Activated CD4-positive, alpha-beta memory T cell treated with anti-CD3 and anti-CD28 coated beads for 36 hours (primary cell): ENCODE measurements at regions not wholly inside any gene's neighbourhood (a gene's known extent, or its start where the extent isn't known, plus 50 kb on each side); places are given as distances from the start of the nearest gene placed in this dataset.

ENCODE experiments used
- CTCF ChIA-PET: fragments of 350-600 bp; sonication (Branson Sonifier 250); formaldehyde crosslinking; loops from one replicate; lab custom pipeline; 2021; ENCODE audit warnings: antibody characterized with exemption, inconsistent platforms; lab: Charles Lee
- POLR2A ChIA-PET: fragments of 350-600 bp; sonication (Branson Sonifier 250); formaldehyde crosslinking; loops from one replicate; lab custom pipeline; 2021; ENCODE audit warnings: antibody characterized with exemption; lab: Charles Lee
- DNase-seq: peaks from one replicate; pipeline ENCODE4 v3.0.0-alpha.2; 2020
- H3K27ac Mint-ChIP-seq: one replicate; pipeline ENCODE4 v1.8.0; 2021; ENCODE audit warnings: mixed read lengths
- H3K27me3 Mint-ChIP-seq: one replicate; pipeline ENCODE4 v1.8.0; 2021; ENCODE audit warnings: mixed read lengths
- H3K36me3 Mint-ChIP-seq: one replicate; pipeline ENCODE4 v1.8.0; 2021; ENCODE audit warnings: mixed read lengths
- H3K4me1 Mint-ChIP-seq: one replicate; pipeline ENCODE4 v1.8.0; 2021; ENCODE audit warnings: low read depth, mixed read lengths
- H3K4me3 Mint-ChIP-seq: one replicate; pipeline ENCODE4 v1.8.0; 2021; ENCODE audit warnings: mild to moderate bottlenecking, mixed read lengths
- H3K9me3 Mint-ChIP-seq: one replicate; pipeline ENCODE4 v1.8.0; 2021; ENCODE audit warnings: mixed read lengths
- intact Hi-C: fragments of 100-400 bp; cut with micrococcal nuclease; formaldehyde crosslinking; loops from one replicate; pipeline ENCODE4 v1.15.1; 2023

DNA sequence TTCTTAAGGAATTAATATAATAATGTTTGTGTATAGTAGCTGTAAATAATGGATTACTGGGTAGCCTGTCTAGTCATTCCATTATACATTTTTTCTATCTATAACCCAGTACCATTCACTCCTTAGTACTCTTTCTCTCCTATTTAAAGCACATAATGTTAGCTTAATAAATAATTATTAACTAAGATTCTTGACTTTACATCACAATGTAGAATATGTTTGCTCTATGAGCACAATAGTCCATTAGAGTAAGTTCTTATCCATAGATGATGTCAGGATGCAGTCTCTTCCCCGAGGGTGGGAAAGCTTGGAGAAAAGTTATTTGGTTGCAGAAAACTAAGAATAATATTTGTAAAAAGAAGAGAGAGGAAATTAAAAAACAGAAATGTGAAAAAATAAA, 226.4 kb upstream of the EYS start:
- Mint-ChIP-seq H3K27ac (no peak overlapping the region), H3K9me3 (peaks cover 6% of the 10 kb centered on the region), H3K4me1 (no peaks in the 10 kb centered on the region), H3K27me3 (no peaks in the 10 kb centered on the region), H3K4me3 (no peak overlapping the region), H3K36me3 (no peaks in the 10 kb centered on the region)
- intact Hi-C loops = no loop called here
- ChIA-PET CTCF (no interaction called here), POLR2A (no interaction called here)
- no peak for DNase-seq

DNA sequence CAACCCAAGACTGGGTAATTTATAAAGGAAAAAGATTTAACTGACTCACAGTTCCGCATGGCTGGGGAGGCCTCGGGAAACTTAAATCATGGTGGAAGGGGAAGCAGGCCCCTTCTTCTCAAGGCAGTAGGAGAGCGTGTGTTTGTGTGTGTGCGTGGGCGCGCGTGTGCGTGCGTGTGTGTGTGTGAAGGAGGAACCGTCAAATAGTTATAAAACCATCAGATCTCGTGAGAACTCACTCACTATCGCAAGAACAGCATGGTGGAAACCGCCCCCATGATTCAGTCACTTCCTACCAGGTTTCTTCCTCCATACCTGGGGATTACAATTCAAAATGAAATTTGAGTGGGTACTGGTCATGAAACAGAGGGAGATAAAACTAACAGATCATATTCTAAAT, 220.1 kb upstream of the EYS start:
- Mint-ChIP-seq H3K4me1 (no peaks in the 10 kb centered on the region), H3K36me3 (no peaks in the 10 kb centered on the region), H3K9me3 (peaks cover 5% of the 10 kb centered on the region), H3K4me3 (no peak overlapping the region), H3K27me3 (no peaks in the 10 kb centered on the region), H3K27ac (no peak overlapping the region)
- POLR2A ChIA-PET = no interaction called here
- intact Hi-C loops = no loop called here
- DNase-seq = no peak
- CTCF ChIA-PET = no interaction called here

DNA sequence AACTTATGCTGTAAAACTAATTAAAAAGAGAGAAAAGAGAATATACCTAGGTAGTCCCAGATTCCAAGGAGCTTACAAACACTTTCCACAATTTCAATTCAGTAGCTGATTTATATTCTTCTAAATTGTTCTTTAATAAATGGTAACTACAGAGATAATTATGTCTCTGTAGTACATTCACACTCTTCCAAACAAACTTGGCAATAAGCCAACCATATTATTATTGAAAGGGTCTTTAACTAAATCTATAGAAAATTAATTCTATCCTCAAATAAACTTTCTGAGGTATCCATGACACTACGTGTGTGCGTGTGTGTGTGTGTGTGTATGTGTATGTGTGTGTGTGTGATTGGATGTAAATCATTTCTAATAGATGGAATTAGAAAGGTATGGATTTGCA, 217.4 kb upstream of the EYS start:
- peaks cover 11% of the 10 kb centered on the region for H3K9me3 Mint-ChIP-seq
- intact Hi-C loops = no loop called here
- DNase-seq = no peak
- H3K36me3 Mint-ChIP-seq = no peaks in the 10 kb centered on the region
- no peak overlapping the region for H3K27ac Mint-ChIP-seq
- no peaks in the 10 kb centered on the region for H3K27me3 Mint-ChIP-seq
- H3K4me1 Mint-ChIP-seq = no peaks in the 10 kb centered on the region
- ChIA-PET CTCF (no interaction called here), POLR2A (no interaction called here)
- H3K4me3 Mint-ChIP-seq = no peak overlapping the region

DNA sequence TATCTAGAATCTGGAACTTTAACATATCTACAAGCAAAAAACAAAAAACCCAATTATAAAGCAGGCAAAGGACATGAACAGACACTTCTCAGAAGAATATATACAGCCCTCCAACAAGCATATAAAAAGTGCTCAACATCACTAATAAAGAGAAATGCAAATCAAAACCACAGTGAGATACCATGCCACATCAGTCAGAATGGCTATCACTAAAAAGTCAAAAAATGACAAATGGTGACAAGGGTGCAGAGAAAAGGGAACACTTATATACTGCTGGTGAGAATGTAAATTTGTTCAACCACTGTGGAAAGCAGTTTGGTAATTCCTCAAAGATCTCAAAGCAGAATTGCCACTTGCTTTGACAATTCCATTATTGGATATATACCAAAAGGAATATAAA, 215.0 kb upstream of the EYS start:
- no peaks in the 10 kb centered on the region for H3K4me1 Mint-ChIP-seq
- no peak for DNase-seq
- H3K9me3 Mint-ChIP-seq = peaks cover 10% of the 10 kb centered on the region
- intact Hi-C loops = no loop called here
- H3K27me3 Mint-ChIP-seq = no peaks in the 10 kb centered on the region
- no peak overlapping the region for H3K4me3 Mint-ChIP-seq
- ChIA-PET CTCF (no interaction called here), POLR2A (no interaction called here)
- no peak overlapping the region for H3K27ac Mint-ChIP-seq
- H3K36me3 Mint-ChIP-seq = no peaks in the 10 kb centered on the region

DNA sequence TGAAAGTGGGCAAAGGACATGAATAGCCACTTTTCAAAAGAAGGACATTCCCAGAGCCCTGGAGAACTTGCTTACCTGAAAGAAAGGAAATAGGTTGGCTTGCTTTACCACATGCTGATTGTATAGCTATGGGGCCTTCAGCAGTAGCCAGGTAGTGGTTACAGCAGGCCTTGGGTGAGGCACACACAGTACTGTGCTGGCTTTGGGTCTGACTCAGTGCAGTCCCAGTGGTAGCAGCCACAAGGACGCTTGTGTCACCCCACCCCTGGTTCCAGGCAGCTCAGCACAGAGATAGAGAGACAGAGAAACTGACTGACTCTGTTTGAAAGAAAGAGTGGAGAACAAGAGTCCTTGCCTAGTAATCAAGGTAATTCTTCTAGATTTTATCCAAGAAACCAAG, 201.0 kb upstream of the EYS start:
- Mint-ChIP-seq H3K4me1 (no peaks in the 10 kb centered on the region), H3K36me3 (no peaks in the 10 kb centered on the region), H3K4me3 (no peak overlapping the region), H3K27ac (no peak overlapping the region), H3K27me3 (no peaks in the 10 kb centered on the region), H3K9me3 (peaks cover 30% of the 10 kb centered on the region)
- intact Hi-C loops = no loop called here
- POLR2A ChIA-PET = no interaction called here
- CTCF ChIA-PET = no interaction called here
- no peak for DNase-seq

DNA sequence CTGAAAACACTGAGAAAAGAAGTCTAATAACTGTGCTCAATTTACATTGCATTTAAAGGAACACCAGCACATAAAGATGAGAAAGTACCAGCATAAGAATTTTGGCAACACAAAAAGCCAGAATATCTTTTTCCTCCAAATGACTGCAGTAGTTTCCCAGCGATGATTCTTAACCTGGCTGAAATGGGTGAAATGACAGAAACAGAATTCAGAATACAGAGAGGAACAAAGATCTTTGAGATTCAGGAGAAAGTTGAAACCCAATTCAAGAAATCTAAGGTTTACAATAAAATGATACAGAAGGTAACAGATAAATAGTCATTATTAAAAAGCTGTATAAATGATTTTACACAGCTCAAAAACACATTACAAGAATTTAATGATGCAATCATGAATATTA, 197.0 kb upstream of the EYS start:
- no peaks in the 10 kb centered on the region for H3K4me1 Mint-ChIP-seq
- ChIA-PET CTCF (no interaction called here), POLR2A (no interaction called here)
- no peak overlapping the region for H3K4me3 Mint-ChIP-seq
- H3K27ac Mint-ChIP-seq = no peak overlapping the region
- peaks cover 27% of the 10 kb centered on the region for H3K9me3 Mint-ChIP-seq
- no peaks in the 10 kb centered on the region for H3K36me3 Mint-ChIP-seq
- no peak for DNase-seq
- intact Hi-C loops = no loop called here
- H3K27me3 Mint-ChIP-seq = no peaks in the 10 kb centered on the region

DNA sequence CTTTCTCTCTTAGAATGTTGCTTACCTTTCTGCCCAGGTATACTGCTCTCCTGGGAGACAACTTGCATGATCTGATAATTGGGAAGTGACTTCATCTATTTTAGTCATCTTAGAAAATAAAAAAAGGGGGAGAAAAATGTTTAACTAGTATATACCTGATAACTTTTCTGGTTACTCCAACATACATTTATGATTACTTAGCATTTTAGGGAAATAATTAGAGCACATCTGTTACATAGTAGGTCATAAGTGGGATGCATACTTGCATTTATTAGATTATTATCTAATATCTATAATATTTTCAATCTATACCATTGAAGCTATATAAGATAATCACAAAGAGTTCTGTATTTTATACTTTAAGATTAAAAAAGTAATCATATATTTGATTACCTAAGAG, 193.9 kb upstream of the EYS start:
- no peak for DNase-seq
- Mint-ChIP-seq H3K9me3 (peaks cover 23% of the 10 kb centered on the region), H3K36me3 (no peaks in the 10 kb centered on the region), H3K4me3 (no peak overlapping the region), H3K27me3 (no peaks in the 10 kb centered on the region), H3K27ac (no peak overlapping the region), H3K4me1 (no peaks in the 10 kb centered on the region)
- ChIA-PET CTCF (no interaction called here), POLR2A (no interaction called here)
- intact Hi-C loops = no loop called here

DNA sequence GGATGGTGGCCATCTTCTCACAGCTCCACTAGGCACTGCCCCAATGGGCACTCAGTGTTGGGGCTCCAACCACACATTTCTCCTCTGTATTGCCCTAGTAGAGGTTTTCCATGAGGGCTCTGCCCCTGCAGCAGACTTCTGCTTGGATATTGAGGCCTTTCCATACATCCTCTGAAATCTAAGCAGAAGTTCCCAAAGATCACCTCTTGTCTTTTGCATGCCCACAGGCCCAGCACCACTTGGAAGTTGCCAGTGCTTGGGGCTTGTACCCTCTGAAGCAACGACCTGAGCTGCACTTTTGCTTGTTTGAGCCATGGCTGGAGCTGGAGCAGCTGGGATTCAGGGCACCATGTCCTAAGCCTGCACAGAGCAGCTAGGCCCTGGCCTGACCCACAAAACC, 189.1 kb upstream of the EYS start:
- H3K4me3 Mint-ChIP-seq = no peak overlapping the region
- peaks cover 19% of the 10 kb centered on the region for H3K9me3 Mint-ChIP-seq
- H3K4me1 Mint-ChIP-seq = no peaks in the 10 kb centered on the region

DNA sequence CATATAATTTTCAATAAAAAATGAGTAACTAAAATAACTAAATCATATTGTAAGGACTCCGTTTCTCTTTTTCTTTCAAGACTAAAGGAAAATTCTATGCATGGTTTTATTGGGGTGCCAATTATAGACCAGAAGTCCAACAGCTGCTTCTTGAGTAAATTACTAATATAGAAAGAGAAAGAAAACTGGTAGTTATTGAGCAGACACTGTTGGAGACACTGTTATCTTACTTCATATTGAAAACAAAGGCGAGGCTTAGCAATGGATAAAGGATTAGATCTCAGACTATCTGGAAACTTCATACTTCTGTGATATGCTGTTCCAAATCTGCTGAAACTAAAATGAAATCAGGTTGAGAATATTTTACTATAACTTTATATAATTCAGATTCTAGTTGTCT, 169.6 kb upstream of the EYS start:
- Mint-ChIP-seq H3K4me1 (no peaks in the 10 kb centered on the region), H3K9me3 (peaks cover 5% of the 10 kb centered on the region), H3K27ac (no peak overlapping the region), H3K27me3 (no peaks in the 10 kb centered on the region), H3K4me3 (no peak overlapping the region), H3K36me3 (no peaks in the 10 kb centered on the region)
- CTCF ChIA-PET = no interaction called here
- intact Hi-C loops = no loop called here
- POLR2A ChIA-PET = no interaction called here
- DNase-seq = no peak

More for the DNA sequence above, 189.1 kb upstream of the EYS start:
- no peaks in the 10 kb centered on the region for H3K27me3 Mint-ChIP-seq
- H3K27ac Mint-ChIP-seq = no peak overlapping the region
- intact Hi-C loops = no loop called here
- no peak for DNase-seq
- ChIA-PET POLR2A (no interaction called here), CTCF (no interaction called here)
- H3K36me3 Mint-ChIP-seq = no peaks in the 10 kb centered on the region

DNA sequence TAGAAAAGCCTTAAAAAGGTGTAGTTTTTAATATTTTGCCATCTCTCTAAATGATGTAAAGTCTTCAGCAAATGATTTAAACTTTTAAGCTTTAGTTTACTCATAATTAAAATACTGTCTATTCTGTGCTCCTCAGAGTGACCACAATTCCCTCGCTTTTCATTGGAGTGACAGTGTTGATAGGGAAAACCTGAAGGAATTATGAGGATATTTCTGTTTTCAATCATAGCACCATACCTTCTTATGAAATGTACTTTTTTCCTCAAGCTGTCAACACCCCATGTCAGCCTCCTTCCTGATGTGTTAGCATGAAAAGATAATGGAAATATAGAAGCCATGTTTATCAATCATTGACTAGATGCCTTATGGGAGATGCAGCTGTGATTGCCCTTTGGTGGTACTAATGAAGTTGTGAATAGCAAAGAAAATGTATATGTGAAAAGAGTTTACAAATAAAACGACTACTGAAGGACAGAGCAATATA, 145.4 kb upstream of the EYS start:
- intact Hi-C loops = no loop called here
- CTCF ChIA-PET = no interaction called here
- Mint-ChIP-seq H3K27ac (no peak overlapping the region), H3K9me3 (peaks cover 16% of the 10 kb centered on the region), H3K4me1 (no peaks in the 10 kb centered on the region), H3K36me3 (no peaks in the 10 kb centered on the region), H3K27me3 (no peaks in the 10 kb centered on the region), H3K4me3 (no peak overlapping the region)
- DNase-seq = no peak
- POLR2A ChIA-PET = no interaction called here

DNA sequence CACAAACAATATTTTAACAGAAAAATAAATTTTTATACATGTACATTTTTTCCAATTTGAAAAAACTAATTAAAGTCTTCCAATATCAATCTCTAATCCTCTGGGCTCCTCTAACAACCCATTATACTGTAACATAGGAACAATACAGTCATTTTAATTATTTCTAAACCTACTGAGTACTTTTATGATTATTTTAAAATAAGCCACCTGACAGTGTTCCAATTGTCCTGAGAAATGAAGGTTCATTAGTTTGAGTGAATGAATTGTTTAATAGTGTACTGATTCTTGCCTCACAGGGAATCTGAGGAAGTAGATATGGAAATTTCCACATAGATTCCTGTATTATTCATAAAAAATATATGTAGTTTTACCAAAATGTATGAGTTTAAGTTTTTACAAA, 123.1 kb upstream of the EYS start:
- ChIA-PET CTCF (no interaction called here), POLR2A (no interaction called here)
- no peak for DNase-seq
- H3K27me3 Mint-ChIP-seq = no peaks in the 10 kb centered on the region
- H3K4me3 Mint-ChIP-seq = no peak overlapping the region
- intact Hi-C loops = no loop called here
- H3K4me1 Mint-ChIP-seq = no peaks in the 10 kb centered on the region
- H3K27ac Mint-ChIP-seq = no peak overlapping the region
- peaks cover 12% of the 10 kb centered on the region for H3K9me3 Mint-ChIP-seq
- H3K36me3 Mint-ChIP-seq = no peaks in the 10 kb centered on the region

DNA sequence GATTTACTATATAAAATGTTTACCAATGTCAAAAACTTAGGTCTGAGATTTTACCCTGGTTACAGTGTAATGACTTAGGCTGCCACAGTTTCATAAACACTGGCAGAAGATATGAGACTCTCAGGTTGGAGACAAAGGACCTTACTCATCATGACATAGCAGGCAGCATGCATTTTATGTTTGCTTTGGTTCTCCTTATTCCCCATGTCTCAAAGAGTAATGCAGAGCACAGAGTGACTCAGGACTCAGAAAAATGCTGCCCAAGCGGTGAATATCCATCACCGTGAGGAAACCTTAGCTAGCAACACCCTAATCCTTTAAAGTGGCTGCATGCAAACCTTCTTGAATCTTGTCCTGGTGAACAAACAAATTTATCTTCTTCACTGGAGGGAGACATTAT, 112.1 kb upstream of the EYS start:
- H3K4me3 Mint-ChIP-seq = no peak overlapping the region
- intact Hi-C loops = no loop called here
- POLR2A ChIA-PET = no interaction called here
- no peaks in the 10 kb centered on the region for H3K27me3 Mint-ChIP-seq
- no peak overlapping the region for H3K27ac Mint-ChIP-seq
- CTCF ChIA-PET = no interaction called here
- H3K4me1 Mint-ChIP-seq = no peaks in the 10 kb centered on the region
- no peaks in the 10 kb centered on the region for H3K36me3 Mint-ChIP-seq
- peaks cover 21% of the 10 kb centered on the region for H3K9me3 Mint-ChIP-seq
- DNase-seq = no peak

DNA sequence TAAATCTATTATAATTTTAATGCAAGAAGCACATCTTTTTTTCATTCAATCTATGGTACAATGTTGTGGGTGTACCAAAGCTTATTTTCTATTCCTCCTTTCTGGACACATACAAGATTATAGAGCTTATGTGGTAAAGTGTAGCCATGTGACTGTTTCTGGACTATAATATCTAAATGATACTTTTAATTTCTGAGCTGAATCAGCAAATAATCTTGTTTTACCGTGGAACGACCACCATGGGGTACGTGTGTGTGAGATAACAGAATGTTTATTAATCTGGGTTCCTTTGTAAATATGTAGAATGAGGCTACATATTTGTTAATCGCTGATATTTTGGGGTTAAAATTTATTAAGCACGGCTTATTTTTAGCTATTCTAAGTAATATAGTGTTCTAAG, 111.5 kb upstream of the EYS start:
- Mint-ChIP-seq H3K4me3 (no peak overlapping the region), H3K9me3 (peaks cover 21% of the 10 kb centered on the region), H3K4me1 (no peaks in the 10 kb centered on the region), H3K27ac (no peak overlapping the region), H3K27me3 (no peaks in the 10 kb centered on the region), H3K36me3 (no peaks in the 10 kb centered on the region)
- DNase-seq = no peak
- ChIA-PET CTCF (no interaction called here), POLR2A (no interaction called here)
- intact Hi-C loops = no loop called here

DNA sequence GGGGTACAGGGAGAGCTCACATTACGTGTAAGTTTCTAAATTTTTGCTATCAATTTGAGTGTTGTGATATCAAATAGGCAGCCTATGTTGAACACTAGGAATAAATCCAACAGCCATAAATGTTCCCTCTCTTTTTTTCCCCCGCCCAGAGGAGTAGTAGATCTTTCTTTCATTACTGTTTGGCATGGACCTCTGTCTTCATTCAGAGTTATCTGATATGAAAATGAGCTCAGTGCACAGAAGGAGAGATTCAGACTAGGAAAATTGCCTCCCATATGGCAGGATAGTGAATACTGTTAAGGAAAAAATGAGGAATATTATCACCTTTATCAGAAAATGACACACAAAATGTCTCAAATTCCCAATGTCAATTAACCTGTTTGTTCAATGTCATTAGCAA, 110.0 kb upstream of the EYS start:
- peaks cover 24% of the 10 kb centered on the region for H3K9me3 Mint-ChIP-seq
- CTCF ChIA-PET = no interaction called here
- DNase-seq = no peak
- H3K4me1 Mint-ChIP-seq = no peaks in the 10 kb centered on the region
- H3K4me3 Mint-ChIP-seq = no peak overlapping the region
- H3K27me3 Mint-ChIP-seq = no peaks in the 10 kb centered on the region
- POLR2A ChIA-PET = no interaction called here
- H3K36me3 Mint-ChIP-seq = no peaks in the 10 kb centered on the region
- no peak overlapping the region for H3K27ac Mint-ChIP-seq
- intact Hi-C loops = no loop called here
